Activated CD8-positive, alpha-beta T cell treated with anti-CD3 and anti-CD28 coated beads for 36 hours (primary cell): ENCODE measurements at regions not wholly inside any gene's neighbourhood (a gene's known extent, or its start where the extent isn't known, plus 50 kb on each side); places are given as distances from the start of the nearest gene placed in this dataset.

Source experiments
- ATAC-seq: fragments of 200-7000 bp; cut with Tn5 transposase; one replicate; pipeline ENCODE4 v1.10.0; 2021; ENCODE audit warnings: mild to moderate bottlenecking, moderate library complexity
- CTCF ChIA-PET: fragments of 350-600 bp; sonication (Branson Sonifier 250); formaldehyde crosslinking; loops from one replicate; lab custom pipeline; 2021; ENCODE audit warnings: antibody characterized with exemption; lab: Charles Lee
- POLR2A ChIA-PET: fragments of 350-600 bp; sonication (Branson Sonifier 250); formaldehyde crosslinking; loops from one replicate; lab custom pipeline; 2021; ENCODE audit warnings: antibody characterized with exemption; lab: Charles Lee
- DNase-seq: peaks from one replicate; pipeline ENCODE4 v3.0.0-alpha.2; 2020
- H3K27ac Mint-ChIP-seq: one replicate; pipeline ENCODE4 v1.8.0; 2021; ENCODE audit warnings: mild to moderate bottlenecking, mixed read lengths
- H3K27me3 Mint-ChIP-seq: one replicate; pipeline ENCODE4 v1.8.0; 2021; ENCODE audit warnings: mixed read lengths
- H3K36me3 Mint-ChIP-seq: one replicate; pipeline ENCODE4 v1.8.0; 2021; ENCODE audit warnings: low read depth, mixed read lengths
- H3K4me1 Mint-ChIP-seq: one replicate; pipeline ENCODE4 v1.8.0; 2021; ENCODE audit warnings: low read depth, mixed read lengths
- H3K4me3 Mint-ChIP-seq: one replicate; pipeline ENCODE4 v1.8.0; 2021; ENCODE audit warnings: mild to moderate bottlenecking, moderate library complexity, mixed read lengths
- H3K9me3 Mint-ChIP-seq: one replicate; pipeline ENCODE4 v1.8.0; 2021; ENCODE audit warnings: mixed read lengths
- intact Hi-C: fragments of 100-400 bp; cut with micrococcal nuclease; formaldehyde crosslinking; loops from one replicate; pipeline ENCODE4 v1.10.0; 2022
- TF ChIP-seq, protein P1 (sequence below): fragments of 200-600 bp; IDR thresholded peaks from one replicate; pipeline ENCODE4 v1.8.0; 2022; ENCODE audit warnings: antibody characterized with exemption, mild to moderate bottlenecking

DNA sequence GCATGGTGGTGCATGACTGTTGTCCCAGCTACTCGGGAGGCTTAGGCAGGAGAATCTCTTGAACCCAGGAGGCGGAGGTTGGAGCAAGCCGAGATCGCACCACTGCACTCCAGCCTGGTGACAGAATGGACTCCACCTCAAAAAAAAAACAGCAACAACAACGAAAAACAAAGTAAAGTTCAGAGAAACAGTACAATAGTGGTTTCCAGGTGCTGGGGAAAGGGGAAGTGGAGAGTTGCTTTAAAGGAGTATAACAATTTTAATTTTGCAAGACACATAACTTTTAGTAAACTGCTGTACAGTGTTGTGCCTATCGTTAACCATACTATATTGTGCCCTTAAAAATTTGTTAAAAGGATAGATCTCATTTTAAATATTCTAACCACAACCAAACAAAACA, 662.7 kb upstream of the POT1 start:
- no peaks in the 10 kb centered on the region for H3K27me3 Mint-ChIP-seq
- intact Hi-C loops = no loop called here

DNA sequence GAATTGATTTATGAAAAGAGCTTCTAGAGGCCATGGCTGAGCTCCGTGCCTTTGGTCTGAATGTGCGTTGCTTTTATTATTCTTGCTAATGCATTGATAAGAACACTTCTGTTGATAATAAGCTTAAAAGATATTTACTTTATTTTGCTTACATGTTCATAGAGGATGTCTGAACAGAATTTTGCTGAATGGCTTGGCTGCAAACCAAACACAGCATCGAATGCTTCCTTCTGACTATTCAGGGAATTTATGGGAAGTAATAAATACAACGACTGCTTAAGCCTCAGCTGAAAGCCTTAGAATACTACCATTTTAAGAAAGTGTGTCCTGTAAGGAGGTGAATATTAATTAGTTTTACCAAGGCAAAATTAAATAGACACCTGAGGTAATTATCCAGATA, 643.5 kb upstream of the POT1 start:
- H3K27me3 Mint-ChIP-seq = no peaks in the 10 kb centered on the region
- H3K36me3 Mint-ChIP-seq = no peaks in the 10 kb centered on the region
- H3K4me3 Mint-ChIP-seq = no peak overlapping the region
- TF ChIP-seq, protein P1, sequence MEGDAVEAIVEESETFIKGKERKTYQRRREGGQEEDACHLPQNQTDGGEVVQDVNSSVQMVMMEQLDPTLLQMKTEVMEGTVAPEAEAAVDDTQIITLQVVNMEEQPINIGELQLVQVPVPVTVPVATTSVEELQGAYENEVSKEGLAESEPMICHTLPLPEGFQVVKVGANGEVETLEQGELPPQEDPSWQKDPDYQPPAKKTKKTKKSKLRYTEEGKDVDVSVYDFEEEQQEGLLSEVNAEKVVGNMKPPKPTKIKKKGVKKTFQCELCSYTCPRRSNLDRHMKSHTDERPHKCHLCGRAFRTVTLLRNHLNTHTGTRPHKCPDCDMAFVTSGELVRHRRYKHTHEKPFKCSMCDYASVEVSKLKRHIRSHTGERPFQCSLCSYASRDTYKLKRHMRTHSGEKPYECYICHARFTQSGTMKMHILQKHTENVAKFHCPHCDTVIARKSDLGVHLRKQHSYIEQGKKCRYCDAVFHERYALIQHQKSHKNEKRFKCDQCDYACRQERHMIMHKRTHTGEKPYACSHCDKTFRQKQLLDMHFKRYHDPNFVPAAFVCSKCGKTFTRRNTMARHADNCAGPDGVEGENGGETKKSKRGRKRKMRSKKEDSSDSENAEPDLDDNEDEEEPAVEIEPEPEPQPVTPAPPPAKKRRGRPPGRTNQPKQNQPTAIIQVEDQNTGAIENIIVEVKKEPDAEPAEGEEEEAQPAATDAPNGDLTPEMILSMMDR = no peak
- DNase-seq = no peak
- ATAC-seq = no peak
- intact Hi-C loops = no loop called here
- ChIA-PET POLR2A (no interaction called here), CTCF (no interaction called here)
- H3K4me1 Mint-ChIP-seq = no peaks in the 10 kb centered on the region
- peaks cover 1% of the 10 kb centered on the region for H3K9me3 Mint-ChIP-seq
- no peak overlapping the region for H3K27ac Mint-ChIP-seq

More for the DNA sequence above, 662.7 kb upstream of the POT1 start:
- ChIA-PET CTCF (no interaction called here), POLR2A (no interaction called here)
- Mint-ChIP-seq H3K4me1 (no peaks in the 10 kb centered on the region), H3K36me3 (no peaks in the 10 kb centered on the region), H3K27ac (no peak overlapping the region), H3K4me3 (no peak overlapping the region), H3K9me3 (no peaks in the 10 kb centered on the region)
- TF ChIP-seq, protein P1 = no peak
- DNase-seq = no peak
- no peak for ATAC-seq

DNA sequence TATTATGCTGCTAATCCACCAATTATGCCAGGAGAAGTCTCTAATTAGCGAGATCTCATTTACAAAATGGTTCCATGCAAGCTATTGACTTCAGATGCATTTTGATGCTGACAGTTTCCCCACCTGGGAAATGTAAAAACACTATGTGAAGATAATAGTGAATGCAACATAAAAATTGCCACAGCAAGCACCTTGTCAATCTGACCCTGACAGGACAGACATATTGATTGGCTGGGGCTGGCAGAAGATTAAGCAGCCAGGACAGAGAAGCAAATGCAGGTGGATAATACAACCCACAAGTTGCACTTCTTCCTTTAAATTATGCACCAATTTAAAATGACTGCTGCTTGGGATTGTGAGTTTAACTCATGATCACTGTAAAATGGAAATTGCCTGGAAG, 642.8 kb upstream of the POT1 start:
- H3K4me1 Mint-ChIP-seq = no peaks in the 10 kb centered on the region
- no peaks in the 10 kb centered on the region for H3K36me3 Mint-ChIP-seq
- H3K9me3 Mint-ChIP-seq = peaks cover 1% of the 10 kb centered on the region
- H3K27me3 Mint-ChIP-seq = no peaks in the 10 kb centered on the region
- no peak overlapping the region for H3K27ac Mint-ChIP-seq
- ChIA-PET CTCF (no interaction called here), POLR2A (no interaction called here)
- TF ChIP-seq, protein P1 = no peak
- intact Hi-C loops = no loop called here
- H3K4me3 Mint-ChIP-seq = no peak overlapping the region
- DNase-seq (no peak), ATAC-seq (no peak)

DNA sequence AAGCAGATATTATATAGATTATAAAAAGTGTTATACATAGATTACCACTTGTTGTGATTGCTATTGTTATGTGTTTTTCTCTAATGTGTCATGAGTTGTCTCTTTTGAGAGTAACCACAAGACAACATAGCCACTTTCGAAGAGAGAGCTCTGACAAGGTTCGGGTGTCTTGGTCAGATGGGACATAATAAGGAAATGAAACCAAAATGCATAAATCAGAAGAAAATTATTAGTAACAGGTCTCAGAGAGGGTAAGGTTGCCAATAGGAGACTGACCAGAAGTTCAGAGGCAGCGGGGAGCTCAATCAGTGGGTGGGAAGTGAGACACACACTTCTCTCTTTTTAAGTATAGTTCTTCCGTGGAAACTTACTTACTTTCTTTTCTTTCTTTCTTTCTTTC, 639.2 kb upstream of the POT1 start:
- peaks cover 1% of the 10 kb centered on the region for H3K9me3 Mint-ChIP-seq
- H3K27ac Mint-ChIP-seq = no peak overlapping the region
- DNase-seq = no peak
- no peaks in the 10 kb centered on the region for H3K27me3 Mint-ChIP-seq
- POLR2A ChIA-PET = no interaction called here
- H3K4me1 Mint-ChIP-seq = no peaks in the 10 kb centered on the region
- ATAC-seq = no peak
- no peak overlapping the region for H3K4me3 Mint-ChIP-seq
- TF ChIP-seq, protein P1 = no peak
- intact Hi-C loops = no loop called here
- H3K36me3 Mint-ChIP-seq = no peaks in the 10 kb centered on the region
- CTCF ChIA-PET = no interaction called here

DNA sequence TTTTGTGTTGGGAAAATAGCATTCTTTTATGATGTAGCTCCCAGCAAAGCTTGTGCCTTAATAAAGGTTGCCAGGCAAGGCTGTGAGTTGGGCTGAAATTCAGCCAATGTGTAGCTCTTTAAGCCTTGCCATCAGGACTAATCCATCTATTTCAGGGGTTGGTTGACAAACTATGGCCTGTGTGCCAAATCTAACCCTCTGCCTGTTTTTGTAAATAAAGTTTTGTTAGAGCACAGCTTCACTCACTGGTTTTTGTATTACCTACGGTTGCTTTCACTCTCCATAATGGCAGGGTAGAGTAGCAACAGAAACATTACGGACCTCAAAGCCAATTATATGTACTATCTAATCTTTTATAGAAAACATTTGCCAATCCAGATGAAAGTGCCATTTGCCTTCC, 638.1 kb upstream of the POT1 start:
- TF ChIP-seq, protein P1 = no peak
- intact Hi-C loops = no loop called here
- H3K36me3 Mint-ChIP-seq = no peaks in the 10 kb centered on the region
- POLR2A ChIA-PET = no interaction called here
- no peaks in the 10 kb centered on the region for H3K4me1 Mint-ChIP-seq
- H3K27me3 Mint-ChIP-seq = no peaks in the 10 kb centered on the region
- ATAC-seq (no peak), DNase-seq (no peak)
- no peak overlapping the region for H3K27ac Mint-ChIP-seq
- H3K9me3 Mint-ChIP-seq = peaks cover 1% of the 10 kb centered on the region
- CTCF ChIA-PET = no interaction called here
- H3K4me3 Mint-ChIP-seq = no peak overlapping the region
